PFSK-1 (cell line): ENCODE measurements at regions not wholly inside any gene's neighbourhood (a gene's known extent, or its start where the extent isn't known, plus 50 kb on each side); places are given as distances from the start of the nearest gene placed in this dataset.

Experiments used
- FOXP2 ChIP-seq: optimal IDR thresholded peaks from 2 replicates; pipeline ENCODE3; 2011; ENCODE audit warnings: borderline replicate concordance, control low read depth, inconsistent platforms; ENCODE audit not compliant: insufficient read depth; ENCODE audit errors: extremely low read length, extremely low read depth
- POLR2AphosphoS5 ChIP-seq: IDR thresholded peaks from 2 replicates; pipeline ENCODE4 v1.6.1; 2012; ENCODE audit warnings: low read depth, mild to moderate bottlenecking, control low read depth, low read length, moderate library complexity
- REST ChIP-seq, 2 experiments: IDR thresholded peaks; 2 replicates each; pipeline versions ENCODE4 v1.6.1 to v1.8.0; 2011 to 2012; ENCODE audit warnings: low read depth in 2 of 2, low read length in 2 of 2, control low read depth in 1 of 2, inconsistent platforms in 1 of 2, mild to moderate bottlenecking in 1 of 2, moderate library complexity in 1 of 2; ENCODE audit not compliant: insufficient read depth in 1 of 2
- SIN3A ChIP-seq: IDR thresholded peaks from 2 replicates; pipeline ENCODE4 v1.6.1; 2012; ENCODE audit warnings: mild to moderate bottlenecking, low read length, moderate library complexity, borderline replicate concordance; ENCODE audit not compliant: insufficient read depth
- TAF1 ChIP-seq: IDR thresholded peaks from 2 replicates; pipeline ENCODE4 v1.6.1; 2012; ENCODE audit warnings: low read length, control low read depth, borderline replicate concordance; ENCODE audit not compliant: insufficient read depth

- TF ChIP-seq POLR2AphosphoS5 (no peak), TAF1 (no peak), FOXP2 (no peak), REST (IDR thresholded peaks at IDR 0.05; ENCODE audit: insufficient read depth in 1 of 2, low read depth in 2 of 2, low read length in 2 of 2) (no peak), SIN3A (no peak)
These were observed 297.0 kb downstream of the MAP2K6 start for GRCh38 chr17:69711541-69711940.
